Calu3 (cell line): ENCODE measurements at regions not wholly inside any gene's neighbourhood (a gene's known extent, or its start where the extent isn't known, plus 50 kb on each side); places are given as distances from the start of the nearest gene placed in this dataset.

Experiments used
- BruUV-seq: library from RNA; stranded (reverse); fragments of 400-500 nt; replicated peaks from 2 replicates; lab custom pipeline; 2021; lab: Mats Ljungman, UMichigan
- CTCF ChIA-PET: fragments of 300-600 bp; sonication (Branson Sonifier 250); formaldehyde crosslinking; loops from one replicate; lab custom pipeline; 2022; ENCODE audit warnings: antibody characterized with exemption; lab: Charles Lee
- DNase-seq: peaks from one replicate; pipeline ENCODE4 v3.0.0; 2022
- H3K27ac Mint-ChIP-seq: one replicate; pipeline ENCODE4 v1.8.0; 2022; ENCODE audit warnings: mixed read lengths; ENCODE audit not compliant: unreplicated experiment
- H3K27me3 Mint-ChIP-seq: one replicate; pipeline ENCODE4 v1.8.0; 2022; ENCODE audit warnings: mixed read lengths; ENCODE audit not compliant: unreplicated experiment
- H3K36me3 Mint-ChIP-seq: one replicate; pipeline ENCODE4 v1.8.0; 2022; ENCODE audit warnings: mild to moderate bottlenecking, moderate library complexity, mixed read lengths; ENCODE audit not compliant: insufficient read depth, unreplicated experiment
- H3K4me1 Mint-ChIP-seq: one replicate; pipeline ENCODE4 v1.8.0; 2022; ENCODE audit warnings: mild to moderate bottlenecking, low read depth, mixed read lengths; ENCODE audit not compliant: unreplicated experiment
- H3K4me3 Mint-ChIP-seq: one replicate; pipeline ENCODE4 v1.8.0; 2022; ENCODE audit warnings: mild to moderate bottlenecking, low read depth, moderate library complexity, mixed read lengths; ENCODE audit not compliant: unreplicated experiment
- H3K9me3 Mint-ChIP-seq: one replicate; pipeline ENCODE4 v1.8.0; 2022; ENCODE audit warnings: low read depth, mixed read lengths; ENCODE audit not compliant: unreplicated experiment
- intact Hi-C: fragments of 100-400 bp; cut with micrococcal nuclease; formaldehyde crosslinking; loops from one replicate; pipeline ENCODE4 v1.10.0; 2022; ENCODE audit not compliant: unreplicated experiment
- TF ChIP-seq, protein P1 (sequence below): fragments of 200-600 bp; IDR thresholded peaks from one replicate; pipeline ENCODE4 v1.8.0; 2022; ENCODE audit warnings: antibody characterized with exemption; ENCODE audit not compliant: unreplicated experiment

DNA sequence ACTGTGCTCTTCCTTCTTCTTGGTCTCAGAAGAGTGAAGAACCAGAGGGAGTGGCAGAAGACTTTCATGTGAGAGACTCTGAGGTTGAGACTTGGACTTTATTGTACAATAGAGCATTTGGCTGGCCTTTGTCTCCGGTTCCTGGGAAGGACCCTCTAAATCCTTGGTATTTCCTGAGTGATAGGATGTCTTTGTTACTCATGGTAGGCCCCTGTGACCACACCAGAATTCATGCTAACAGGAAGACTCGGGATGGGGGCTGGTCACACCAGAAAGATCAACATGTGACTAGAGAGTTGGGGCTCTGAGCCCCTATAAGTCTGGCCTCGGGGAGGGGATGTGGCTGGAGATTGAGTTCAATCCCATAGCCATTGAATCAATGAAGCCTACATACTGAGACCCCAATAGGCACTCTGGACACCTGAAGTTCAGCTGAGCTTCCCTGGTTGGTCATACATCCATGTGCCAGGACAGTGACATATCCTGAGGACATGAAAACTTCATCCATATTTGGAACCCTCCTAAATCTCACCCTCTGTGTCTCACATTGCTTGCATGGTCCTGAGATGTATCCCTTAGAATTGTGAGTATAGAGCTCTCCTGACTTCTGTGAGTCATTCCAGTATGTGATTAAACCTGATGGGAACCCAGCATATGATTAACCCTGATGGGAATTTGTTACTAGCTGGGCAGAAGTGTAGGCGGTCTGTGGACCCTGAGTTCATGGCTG lies 201.7 kb downstream of the GADD45G start:
- Mint-ChIP-seq H3K36me3 (no peaks in the 10 kb centered on the region), H3K27me3 (peaks cover 92% of the 10 kb centered on the region), H3K9me3 (no peaks in the 10 kb centered on the region), H3K4me3 (no peak overlapping the region), H3K4me1 (no peaks in the 10 kb centered on the region), H3K27ac (no peak overlapping the region)
- CTCF ChIA-PET = no interaction called here
- intact Hi-C loops = no loop called here
- DNase-seq = no peak
- TF ChIP-seq, protein P1, sequence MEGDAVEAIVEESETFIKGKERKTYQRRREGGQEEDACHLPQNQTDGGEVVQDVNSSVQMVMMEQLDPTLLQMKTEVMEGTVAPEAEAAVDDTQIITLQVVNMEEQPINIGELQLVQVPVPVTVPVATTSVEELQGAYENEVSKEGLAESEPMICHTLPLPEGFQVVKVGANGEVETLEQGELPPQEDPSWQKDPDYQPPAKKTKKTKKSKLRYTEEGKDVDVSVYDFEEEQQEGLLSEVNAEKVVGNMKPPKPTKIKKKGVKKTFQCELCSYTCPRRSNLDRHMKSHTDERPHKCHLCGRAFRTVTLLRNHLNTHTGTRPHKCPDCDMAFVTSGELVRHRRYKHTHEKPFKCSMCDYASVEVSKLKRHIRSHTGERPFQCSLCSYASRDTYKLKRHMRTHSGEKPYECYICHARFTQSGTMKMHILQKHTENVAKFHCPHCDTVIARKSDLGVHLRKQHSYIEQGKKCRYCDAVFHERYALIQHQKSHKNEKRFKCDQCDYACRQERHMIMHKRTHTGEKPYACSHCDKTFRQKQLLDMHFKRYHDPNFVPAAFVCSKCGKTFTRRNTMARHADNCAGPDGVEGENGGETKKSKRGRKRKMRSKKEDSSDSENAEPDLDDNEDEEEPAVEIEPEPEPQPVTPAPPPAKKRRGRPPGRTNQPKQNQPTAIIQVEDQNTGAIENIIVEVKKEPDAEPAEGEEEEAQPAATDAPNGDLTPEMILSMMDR = no peak
- no TSS peak for BruUV-seq

DNA sequence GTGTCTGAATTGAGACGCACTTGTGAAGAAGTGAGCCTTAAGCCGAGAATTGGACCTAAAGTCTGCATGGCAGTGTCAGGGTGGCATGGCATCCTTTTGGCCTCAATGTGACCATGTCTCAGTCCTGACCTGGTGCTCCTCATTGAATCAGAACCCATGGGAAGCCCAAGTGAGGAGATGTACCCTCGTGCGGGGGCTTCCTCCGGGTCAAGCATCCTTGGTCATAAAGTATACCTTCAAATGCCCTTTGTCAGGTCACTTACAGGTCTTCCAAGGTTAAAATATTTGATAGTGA lies 202.2 kb downstream of the GADD45G start:
- no peak for DNase-seq
- Mint-ChIP-seq H3K27me3 (peaks cover 92% of the 10 kb centered on the region), H3K36me3 (no peaks in the 10 kb centered on the region), H3K27ac (no peak overlapping the region), H3K9me3 (no peaks in the 10 kb centered on the region), H3K4me3 (no peak overlapping the region), H3K4me1 (no peaks in the 10 kb centered on the region)
- TF ChIP-seq, protein P1 = no peak
- BruUV-seq = no TSS peak
- intact Hi-C loops = no loop called here
- CTCF ChIA-PET = no interaction called here

DNA sequence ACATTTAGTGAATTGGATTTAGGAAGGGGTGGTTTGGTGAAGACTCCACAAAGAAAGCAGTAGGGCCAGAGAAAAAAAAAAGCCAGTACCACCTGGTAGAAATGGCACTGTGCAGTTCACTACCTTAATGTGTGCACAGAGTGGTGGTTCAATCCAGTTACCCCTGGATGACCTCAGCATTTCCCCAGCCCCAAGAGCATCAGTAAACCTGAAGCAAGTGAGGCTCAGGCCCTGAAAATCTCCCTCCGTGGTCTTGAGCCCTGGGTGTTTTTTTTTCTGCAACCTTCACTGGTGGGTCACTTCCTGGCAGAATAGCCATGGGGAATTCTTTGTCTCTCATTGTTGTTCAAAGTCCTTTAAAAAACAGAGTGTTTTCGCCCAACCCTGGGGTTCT lies 202.9 kb downstream of the GADD45G start:
- no peaks in the 10 kb centered on the region for H3K4me1 Mint-ChIP-seq
- no peaks in the 10 kb centered on the region for H3K9me3 Mint-ChIP-seq
- TF ChIP-seq, protein P1 = no peak
- CTCF ChIA-PET = no interaction called here
- no peak for DNase-seq
- no peak overlapping the region for H3K4me3 Mint-ChIP-seq
- H3K27ac Mint-ChIP-seq = no peak overlapping the region
- intact Hi-C loops = no loop called here
- H3K27me3 Mint-ChIP-seq = peaks cover 92% of the 10 kb centered on the region
- H3K36me3 Mint-ChIP-seq = no peaks in the 10 kb centered on the region
- BruUV-seq = no TSS peak

DNA sequence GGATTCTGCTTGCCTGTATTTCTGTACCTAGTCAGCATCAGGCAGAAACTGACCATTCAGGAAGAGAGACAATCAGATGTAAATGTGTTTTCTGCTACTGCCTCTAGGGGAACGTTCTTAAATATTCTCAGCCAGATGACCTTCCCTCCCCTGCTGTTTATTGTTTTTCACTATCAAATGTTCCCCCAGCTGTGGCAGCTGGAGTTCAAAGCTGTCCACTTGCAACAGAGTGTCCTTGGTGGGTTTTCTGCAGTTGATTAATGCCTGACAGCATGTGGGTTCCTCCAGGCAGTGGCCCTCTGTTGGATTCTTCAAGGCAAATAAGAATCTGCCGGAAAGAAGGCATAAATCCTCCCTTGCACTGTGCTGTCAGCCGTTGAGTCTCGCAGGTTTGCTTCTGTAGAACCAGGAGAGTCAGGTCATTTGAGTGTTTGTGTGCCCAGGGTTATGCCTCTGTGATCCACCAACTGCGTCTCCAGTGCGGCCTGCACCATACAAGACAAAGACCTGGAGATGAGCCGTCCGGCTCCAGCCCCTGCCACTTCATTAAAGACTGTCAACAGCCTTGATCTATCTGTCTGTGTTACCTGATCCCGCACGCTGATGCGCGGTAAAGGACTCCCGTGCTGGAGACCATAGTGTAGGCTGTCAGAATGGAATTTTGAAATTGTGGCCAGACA lies 203.4 kb downstream of the GADD45G start:
- no TSS peak for BruUV-seq
- Mint-ChIP-seq H3K27ac (no peak overlapping the region), H3K4me3 (no peak overlapping the region), H3K9me3 (no peaks in the 10 kb centered on the region), H3K27me3 (peaks cover 92% of the 10 kb centered on the region), H3K36me3 (no peaks in the 10 kb centered on the region), H3K4me1 (no peaks in the 10 kb centered on the region)
- TF ChIP-seq, protein P1 = no peak
- intact Hi-C loops = no loop called here
- CTCF ChIA-PET = no interaction called here
- no peak for DNase-seq
